Uterus (tissue), 2 donors: ENCODE measurements at regions not wholly inside any gene's neighbourhood (a gene's known extent, or its start where the extent isn't known, plus 50 kb on each side); places are given as distances from the start of the nearest gene placed in this dataset.

Experiments used
- POLR2A ChIP-seq, 2 donors: fragments of 450-650 bp; IDR thresholded peaks; one replicate each; pipeline ENCODE4 v1.6.1; 2016; ENCODE audit warnings: antibody characterized with exemption in 2 of 2, mild to moderate bottlenecking in 1 of 2, moderate library complexity in 1 of 2
- TF ChIP-seq, protein P1 (sequence below), 4 experiments: fragments of 200-600 bp in 2 of 4; fragments of 450-650 bp in 2 of 4; sonication (generic) in 2 of 4; IDR thresholded peaks; one replicate each; pipeline ENCODE4 v1.5.1; 2016 to 2019; ENCODE audit warnings: antibody characterized with exemption in 4 of 4, mild to moderate bottlenecking in 2 of 4, moderate library complexity in 1 of 4

DNA sequence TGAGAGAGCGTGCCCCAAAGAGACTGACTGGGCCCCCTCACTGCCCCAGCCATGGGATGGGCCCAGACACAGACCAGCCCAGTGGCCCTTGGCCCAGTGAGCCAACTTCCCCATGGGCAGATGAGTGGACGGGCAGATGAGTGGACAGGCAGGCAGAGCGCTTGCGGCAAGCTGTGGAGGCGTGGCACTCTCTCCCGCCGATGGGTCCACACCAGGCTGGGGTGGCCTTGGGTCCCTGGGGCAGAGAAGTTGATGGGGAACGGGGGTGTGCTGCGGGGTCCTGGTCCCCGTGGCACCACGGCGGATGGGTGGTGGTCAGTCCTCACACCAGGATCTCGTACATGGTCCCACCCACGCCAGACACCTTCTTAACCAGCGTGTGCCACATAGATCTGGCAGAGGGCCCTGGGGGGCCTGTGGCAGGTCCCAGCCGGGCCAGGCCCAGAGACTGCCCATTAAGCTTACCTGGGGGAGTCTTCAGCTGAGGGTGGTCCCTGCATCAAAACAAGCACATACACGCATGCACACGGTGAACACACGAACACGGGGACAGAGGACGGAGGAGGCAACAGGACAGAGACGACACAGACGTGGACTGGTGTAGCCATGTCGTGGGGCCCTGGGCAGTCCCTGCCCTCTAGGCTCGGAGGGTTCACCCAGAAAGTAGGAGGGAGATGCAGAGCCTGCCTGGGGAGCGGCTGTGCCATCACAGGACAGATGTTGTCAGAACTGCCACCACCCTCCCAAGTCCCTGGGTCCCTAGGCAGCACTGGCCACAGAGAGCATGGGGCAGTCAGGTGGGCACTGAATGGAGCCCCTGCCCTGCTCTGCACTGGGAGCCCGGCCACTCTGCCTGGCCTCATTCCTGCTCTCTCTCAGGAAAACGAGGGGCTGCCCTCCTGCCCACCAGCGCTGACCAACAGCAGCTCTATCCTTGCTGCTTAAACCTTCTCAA, 182.2 kb downstream of the IGLL1 start:
- TF ChIP-seq, protein P1, sequence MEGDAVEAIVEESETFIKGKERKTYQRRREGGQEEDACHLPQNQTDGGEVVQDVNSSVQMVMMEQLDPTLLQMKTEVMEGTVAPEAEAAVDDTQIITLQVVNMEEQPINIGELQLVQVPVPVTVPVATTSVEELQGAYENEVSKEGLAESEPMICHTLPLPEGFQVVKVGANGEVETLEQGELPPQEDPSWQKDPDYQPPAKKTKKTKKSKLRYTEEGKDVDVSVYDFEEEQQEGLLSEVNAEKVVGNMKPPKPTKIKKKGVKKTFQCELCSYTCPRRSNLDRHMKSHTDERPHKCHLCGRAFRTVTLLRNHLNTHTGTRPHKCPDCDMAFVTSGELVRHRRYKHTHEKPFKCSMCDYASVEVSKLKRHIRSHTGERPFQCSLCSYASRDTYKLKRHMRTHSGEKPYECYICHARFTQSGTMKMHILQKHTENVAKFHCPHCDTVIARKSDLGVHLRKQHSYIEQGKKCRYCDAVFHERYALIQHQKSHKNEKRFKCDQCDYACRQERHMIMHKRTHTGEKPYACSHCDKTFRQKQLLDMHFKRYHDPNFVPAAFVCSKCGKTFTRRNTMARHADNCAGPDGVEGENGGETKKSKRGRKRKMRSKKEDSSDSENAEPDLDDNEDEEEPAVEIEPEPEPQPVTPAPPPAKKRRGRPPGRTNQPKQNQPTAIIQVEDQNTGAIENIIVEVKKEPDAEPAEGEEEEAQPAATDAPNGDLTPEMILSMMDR (IDR thresholded peaks at IDR 0.05): no peak
- TF ChIP-seq POLR2A (IDR thresholded peaks at IDR 0.05): no peak
